GM21515 (cell line): ENCODE measurements at regions not wholly inside any gene's neighbourhood (a gene's known extent, or its start where the extent isn't known, plus 50 kb on each side); places are given as distances from the start of the nearest gene placed in this dataset.

Source experiments
- ATAC-seq: cut with Tn5 transposase; IDR thresholded peaks from one replicate; pipeline ENCODE4 v1.9.1; 2021; ENCODE audit not compliant: unreplicated experiment

GRCh38 chr21:17460094-17460493 lies 52.7 kb upstream of the CXADR start:
- no peak for ATAC-seq

GRCh38 chr21:17461014-17461413 lies 51.8 kb upstream of the CXADR start:
- no peak for ATAC-seq

- no peak for ATAC-seq
Measured at GRCh38 chr21:17461582-17461981, 51.3 kb upstream of the CXADR start.

GRCh38 chr21:17462276-17462981 lies 50.4 kb upstream of the CXADR start:
- ATAC-seq = no peak
